Mucosa of stomach (tissue), 1 donor: ENCODE measurements at regions not wholly inside any gene's neighbourhood (a gene's known extent, or its start where the extent isn't known, plus 50 kb on each side); places are given as distances from the start of the nearest gene placed in this dataset.

Experiments
- H3K27me3 ChIP-seq: one replicate; pipeline ENCODE4 v1.7.0; 2013; ENCODE audit warnings: mild to moderate bottlenecking, low read length; ENCODE audit not compliant: control insufficient read depth, insufficient read depth
- H3K36me3 ChIP-seq: one replicate; pipeline ENCODE4 v1.7.0; 2013; ENCODE audit warnings: low read length; ENCODE audit not compliant: control insufficient read depth, insufficient read depth
- H3K4me1 ChIP-seq: one replicate; pipeline ENCODE4 v1.7.0; 2013; ENCODE audit warnings: mild to moderate bottlenecking, low read length; ENCODE audit not compliant: control insufficient read depth, insufficient read depth
- H3K4me3 ChIP-seq: one replicate; pipeline ENCODE4 v1.7.0; 2013; ENCODE audit warnings: low read length
- H3K9ac ChIP-seq: one replicate; pipeline ENCODE4 v1.7.0; 2013; ENCODE audit warnings: mild to moderate bottlenecking, low read length, moderate library complexity
- H3K9me3 ChIP-seq: one replicate; pipeline ENCODE4 v1.7.0; 2013; ENCODE audit warnings: mild to moderate bottlenecking, low read length, moderate library complexity; ENCODE audit not compliant: control insufficient read depth
- donor health status: Pancreatic carcinoma.

DNA sequence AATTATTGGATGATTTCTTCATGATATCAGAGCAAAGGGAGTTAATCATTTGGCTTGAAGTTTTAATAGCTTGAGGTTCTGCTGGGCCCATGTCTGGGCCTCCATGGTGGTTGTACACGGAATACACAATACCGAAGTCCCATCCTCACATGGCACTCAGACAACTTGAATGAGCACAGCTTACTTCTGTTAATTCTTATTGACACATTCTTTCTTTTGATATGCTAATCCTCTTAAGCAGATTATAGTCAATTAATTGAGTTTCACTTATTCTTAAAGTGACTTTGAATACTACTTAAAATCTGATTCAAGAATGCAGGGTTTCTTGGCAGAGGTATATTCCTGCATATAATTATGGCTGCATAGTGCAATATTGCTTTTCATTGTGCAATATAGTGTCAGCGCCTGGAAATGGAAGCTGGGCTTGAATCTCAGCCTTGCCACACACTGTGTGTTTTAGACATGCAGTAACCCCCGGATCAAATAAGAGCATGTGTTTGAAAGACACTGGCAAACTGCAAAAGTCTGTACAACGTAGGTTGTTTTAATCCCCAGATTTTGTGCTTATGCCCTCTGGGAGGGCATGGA, 543.5 kb upstream of the ADARB2 start:
- no peaks in the 10 kb centered on the region for H3K4me1 ChIP-seq
- H3K36me3 ChIP-seq, result no peaks in the 10 kb centered on the region
- no peak overlapping the region for H3K4me3 ChIP-seq
- H3K9ac ChIP-seq, result no peak overlapping the region
- no peaks in the 10 kb centered on the region for H3K9me3 ChIP-seq
- H3K27me3 ChIP-seq, result no peaks in the 10 kb centered on the region

DNA sequence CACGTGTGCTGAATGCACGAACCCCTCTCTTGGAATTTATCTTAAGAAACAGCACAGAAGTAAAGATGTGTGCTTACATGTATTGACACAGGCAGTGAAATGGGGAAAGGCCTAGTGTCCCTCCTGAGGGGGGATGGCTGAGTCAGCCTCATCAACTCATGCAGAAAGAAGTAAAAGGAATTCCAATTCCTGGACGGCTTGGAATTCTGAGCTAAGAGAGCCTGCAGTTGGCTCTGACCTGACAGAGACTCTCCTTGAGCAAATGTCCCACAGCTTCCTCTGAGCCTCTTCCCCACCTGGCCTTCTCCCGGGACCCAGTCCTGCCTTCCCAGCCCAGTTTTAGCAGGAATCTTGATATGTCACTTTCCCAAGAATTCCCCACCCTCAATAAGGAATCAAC, 542.4 kb upstream of the ADARB2 start:
- H3K4me1 ChIP-seq, result no peaks in the 10 kb centered on the region
- no peak overlapping the region for H3K9ac ChIP-seq
- H3K9me3 ChIP-seq, result no peaks in the 10 kb centered on the region
- no peaks in the 10 kb centered on the region for H3K27me3 ChIP-seq
- no peak overlapping the region for H3K4me3 ChIP-seq
- no peaks in the 10 kb centered on the region for H3K36me3 ChIP-seq

DNA sequence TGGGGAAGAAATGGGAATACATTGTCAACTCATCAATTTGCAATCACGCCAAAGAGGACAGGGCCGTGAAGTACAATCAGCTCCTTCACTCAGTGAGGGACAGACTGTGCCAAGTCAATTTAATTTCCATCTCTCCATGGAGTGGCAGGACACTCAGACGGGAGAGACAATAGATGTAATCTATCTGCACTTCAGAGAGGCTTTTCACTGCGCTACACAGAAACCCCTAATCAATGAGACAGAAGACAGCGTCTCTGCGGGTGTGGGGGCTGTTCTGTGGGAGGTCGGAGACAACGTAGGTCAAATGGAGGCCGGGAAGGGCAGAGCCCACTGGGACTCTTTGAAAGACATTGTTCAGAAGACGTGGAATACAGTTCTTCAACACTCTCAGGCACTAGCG, 541.0 kb upstream of the ADARB2 start:
- no peaks in the 10 kb centered on the region for H3K4me1 ChIP-seq

DNA sequence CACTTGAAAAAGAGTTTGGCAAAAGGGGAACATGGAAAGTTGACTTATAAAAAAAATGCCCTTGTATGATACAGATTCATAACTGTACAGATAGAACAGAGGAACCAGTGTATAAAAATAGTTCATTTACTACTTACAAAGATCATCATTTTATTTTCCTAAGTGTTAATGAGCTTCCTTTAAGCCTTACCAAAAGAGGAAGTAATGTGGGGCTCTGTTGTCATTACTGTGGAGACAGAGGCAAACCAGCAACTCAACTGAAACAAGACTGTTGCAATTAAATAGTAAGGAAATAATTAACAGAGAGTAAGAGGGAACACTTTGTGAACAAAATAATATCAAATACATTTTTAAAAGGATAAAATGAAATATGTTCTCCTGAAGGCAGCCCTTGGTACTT, 526.2 kb upstream of the ADARB2 start:
- no peak overlapping the region for H3K4me3 ChIP-seq
- H3K9ac ChIP-seq, result no peak overlapping the region
- no peaks in the 10 kb centered on the region for H3K36me3 ChIP-seq
- H3K4me1 ChIP-seq, result no peaks in the 10 kb centered on the region
- H3K27me3 ChIP-seq, result no peaks in the 10 kb centered on the region
- no peaks in the 10 kb centered on the region for H3K9me3 ChIP-seq

More for the DNA sequence above, 541.0 kb upstream of the ADARB2 start:
- no peak overlapping the region for H3K9ac ChIP-seq
- H3K27me3 ChIP-seq, result no peaks in the 10 kb centered on the region
- H3K36me3 ChIP-seq, result no peaks in the 10 kb centered on the region
- no peak overlapping the region for H3K4me3 ChIP-seq
- H3K9me3 ChIP-seq, result no peaks in the 10 kb centered on the region

DNA sequence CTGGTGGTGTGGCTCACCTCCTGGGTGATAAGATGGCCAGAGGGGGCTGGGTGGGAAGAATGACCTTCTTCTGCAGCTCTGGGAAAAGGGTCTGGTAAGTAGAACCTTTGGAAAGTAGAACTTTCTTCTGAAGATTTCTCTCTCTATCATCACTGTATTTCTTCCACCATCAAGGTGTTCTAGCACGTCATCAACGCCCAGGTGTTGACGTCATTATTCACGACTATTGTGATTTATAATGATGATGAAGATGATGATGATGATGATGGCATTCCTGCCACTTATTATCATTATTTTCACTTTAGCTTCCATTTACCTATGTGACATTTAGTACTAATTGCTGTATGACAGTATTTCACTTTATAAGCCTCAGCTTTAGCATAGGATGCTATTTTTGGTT, 525.6 kb upstream of the ADARB2 start:
- Histone ChIP-seq H3K36me3 (no peaks in the 10 kb centered on the region), H3K9ac (no peak overlapping the region), H3K9me3 (no peaks in the 10 kb centered on the region), H3K27me3 (no peaks in the 10 kb centered on the region), H3K4me3 (no peak overlapping the region), H3K4me1 (no peaks in the 10 kb centered on the region)

DNA sequence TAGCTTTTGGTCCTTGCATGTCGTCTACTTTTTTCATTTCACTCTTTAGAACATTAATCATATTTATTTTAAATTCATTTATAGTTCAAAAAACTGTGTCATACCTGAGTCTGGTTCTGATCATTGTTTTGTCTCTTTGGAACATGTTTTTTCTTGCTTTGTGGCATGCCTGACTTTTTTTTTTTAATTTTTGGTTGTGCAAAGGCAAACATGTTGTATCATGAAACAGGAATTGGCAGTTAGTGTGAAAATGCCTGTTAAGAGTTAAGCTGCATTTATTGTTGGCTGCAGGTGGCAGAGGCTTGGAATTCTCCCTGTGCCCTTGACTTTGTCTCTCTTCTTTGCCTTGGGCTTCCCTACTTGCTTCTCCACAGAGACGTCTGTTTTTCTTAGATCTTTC, 525.0 kb upstream of the ADARB2 start:
- H3K36me3 ChIP-seq, result no peaks in the 10 kb centered on the region
- no peaks in the 10 kb centered on the region for H3K4me1 ChIP-seq
- no peaks in the 10 kb centered on the region for H3K27me3 ChIP-seq
- no peaks in the 10 kb centered on the region for H3K9me3 ChIP-seq
- H3K4me3 ChIP-seq, result no peak overlapping the region
- H3K9ac ChIP-seq, result no peak overlapping the region

DNA sequence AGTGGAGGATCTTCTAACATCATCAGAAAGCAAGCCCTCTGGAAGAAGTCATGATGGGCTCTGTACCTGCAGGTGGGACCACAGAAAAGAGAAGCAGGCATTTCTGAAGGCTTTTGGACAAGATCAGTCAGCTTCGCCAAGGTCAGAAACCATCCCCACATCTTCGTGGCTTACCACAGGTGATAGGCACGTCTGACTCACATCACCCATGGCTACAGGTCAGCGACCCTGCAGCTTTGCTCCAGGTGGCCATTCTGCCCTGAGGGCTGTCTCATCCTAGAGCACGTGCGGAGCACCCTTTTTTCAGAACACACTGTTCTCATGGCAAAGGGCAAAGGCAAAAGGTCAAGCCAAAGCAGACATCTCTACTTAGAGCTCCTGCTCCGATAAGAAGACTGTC, 518.9 kb upstream of the ADARB2 start:
- Histone ChIP-seq H3K27me3 (no peaks in the 10 kb centered on the region), H3K36me3 (no peaks in the 10 kb centered on the region), H3K4me3 (no peak overlapping the region), H3K9ac (no peak overlapping the region), H3K9me3 (no peaks in the 10 kb centered on the region), H3K4me1 (no peaks in the 10 kb centered on the region)

DNA sequence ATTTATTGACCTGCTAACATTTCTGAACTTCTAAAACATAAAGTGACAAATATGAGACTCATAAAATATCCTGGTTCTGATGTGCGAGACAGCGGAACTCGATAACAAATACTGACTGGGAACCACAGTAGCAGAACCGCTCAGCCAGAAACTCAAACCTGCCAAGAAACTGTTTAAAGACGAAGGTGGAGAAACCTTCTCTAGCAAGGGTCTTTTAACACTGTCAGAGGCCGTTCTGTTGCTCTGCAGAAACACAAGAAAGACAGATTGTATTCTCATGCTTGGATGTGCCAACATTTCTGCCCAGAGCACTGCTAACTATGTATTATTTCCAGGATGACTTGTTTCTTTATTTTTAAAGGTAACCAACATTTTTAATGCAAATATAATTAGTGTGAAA, 514.8 kb upstream of the ADARB2 start:
- Histone ChIP-seq H3K36me3 (no peaks in the 10 kb centered on the region), H3K27me3 (no peaks in the 10 kb centered on the region), H3K9ac (no peak overlapping the region), H3K4me1 (no peaks in the 10 kb centered on the region), H3K4me3 (no peak overlapping the region), H3K9me3 (no peaks in the 10 kb centered on the region)

DNA sequence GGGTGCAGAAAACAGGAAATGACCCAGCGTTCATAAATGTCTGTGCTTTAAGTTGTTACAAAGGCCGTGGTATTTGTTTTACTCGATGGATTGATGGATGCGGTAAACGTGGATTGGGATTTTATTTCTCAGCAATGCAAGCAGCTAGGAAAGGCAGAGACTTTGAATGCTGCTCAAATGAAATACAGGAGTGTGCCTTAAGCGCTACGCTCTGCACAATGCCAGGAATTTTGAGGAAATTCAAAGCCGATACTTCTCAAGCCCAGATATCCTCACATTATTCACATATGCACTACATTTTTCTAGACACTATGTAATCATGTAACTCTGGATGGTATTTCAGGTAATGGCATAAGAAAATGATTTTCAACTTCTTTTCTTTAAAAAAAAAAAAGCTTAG, 514.3 kb upstream of the ADARB2 start:
- Histone ChIP-seq H3K4me3 (no peak overlapping the region), H3K9ac (no peak overlapping the region), H3K4me1 (no peaks in the 10 kb centered on the region), H3K36me3 (no peaks in the 10 kb centered on the region), H3K9me3 (no peaks in the 10 kb centered on the region), H3K27me3 (no peaks in the 10 kb centered on the region)

DNA sequence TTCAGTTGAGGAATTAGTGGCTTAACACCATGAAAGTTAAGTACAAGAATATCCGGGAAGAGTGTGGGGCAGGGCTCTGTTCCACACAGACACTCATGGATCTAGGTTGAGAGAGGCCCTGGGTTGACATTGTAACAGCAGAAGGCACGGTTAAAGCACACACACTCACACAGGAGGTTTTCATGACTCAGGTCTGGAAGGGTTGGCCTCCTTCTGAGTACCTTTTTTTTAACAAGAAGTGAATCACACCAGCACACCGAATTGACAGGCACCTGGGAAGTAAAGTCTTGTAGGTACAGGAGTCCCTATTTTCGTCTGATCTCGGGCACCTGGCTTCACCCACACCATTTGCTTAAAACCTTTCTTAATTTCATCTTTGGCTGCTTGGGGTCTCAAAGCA, 509.4 kb upstream of the ADARB2 start:
- no peaks in the 10 kb centered on the region for H3K4me1 ChIP-seq
- H3K4me3 ChIP-seq, result no peak overlapping the region
- H3K9ac ChIP-seq, result no peak overlapping the region
- H3K9me3 ChIP-seq, result no peaks in the 10 kb centered on the region
- H3K36me3 ChIP-seq, result no peaks in the 10 kb centered on the region
- H3K27me3 ChIP-seq, result no peaks in the 10 kb centered on the region

DNA sequence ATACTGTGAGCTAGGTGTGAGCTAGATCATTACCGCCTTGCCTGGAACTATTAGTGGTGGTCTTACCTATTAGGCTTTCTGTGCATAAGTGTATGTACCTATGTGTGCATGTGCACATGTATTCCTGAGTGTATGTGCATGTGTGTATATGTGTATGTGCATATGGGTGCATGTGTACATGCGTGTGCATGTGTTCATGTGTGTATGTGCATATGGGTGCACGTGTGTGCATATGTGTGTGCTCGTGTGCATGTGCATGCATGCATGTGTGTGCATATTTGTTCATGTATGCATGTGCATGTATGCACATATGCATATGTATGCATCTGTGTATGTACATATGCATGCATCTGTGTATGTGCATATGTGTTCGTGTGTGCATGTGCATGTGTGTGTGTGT, 508.3 kb upstream of the ADARB2 start:
- no peak overlapping the region for H3K4me3 ChIP-seq
- H3K27me3 ChIP-seq, result no peaks in the 10 kb centered on the region
- H3K36me3 ChIP-seq, result no peaks in the 10 kb centered on the region
- H3K4me1 ChIP-seq, result no peaks in the 10 kb centered on the region
- H3K9me3 ChIP-seq, result no peaks in the 10 kb centered on the region
- no peak overlapping the region for H3K9ac ChIP-seq

DNA sequence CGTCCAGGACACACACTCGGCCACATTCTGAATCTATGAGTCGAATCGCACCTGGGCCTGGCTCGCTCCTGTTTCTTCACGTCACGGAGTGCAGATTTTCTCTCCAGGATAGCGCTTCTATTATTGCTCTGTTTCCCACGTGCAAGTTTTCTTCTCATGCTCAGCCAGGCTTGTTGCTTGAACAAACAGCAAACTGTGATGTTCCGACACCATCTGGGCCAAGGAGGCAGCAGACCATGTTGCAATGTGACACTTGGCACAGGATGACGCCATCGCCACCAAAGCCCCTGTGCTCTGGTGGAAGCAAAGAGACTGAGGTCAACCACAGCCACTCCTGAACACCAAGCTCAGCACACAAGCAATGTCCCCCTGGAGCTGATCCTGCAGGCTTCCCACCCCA, 507.1 kb upstream of the ADARB2 start:
- H3K36me3 ChIP-seq, result no peaks in the 10 kb centered on the region
- H3K27me3 ChIP-seq, result no peaks in the 10 kb centered on the region
- H3K4me1 ChIP-seq, result no peaks in the 10 kb centered on the region
- H3K9ac ChIP-seq, result no peak overlapping the region
- H3K4me3 ChIP-seq, result no peak overlapping the region
- H3K9me3 ChIP-seq, result no peaks in the 10 kb centered on the region

DNA sequence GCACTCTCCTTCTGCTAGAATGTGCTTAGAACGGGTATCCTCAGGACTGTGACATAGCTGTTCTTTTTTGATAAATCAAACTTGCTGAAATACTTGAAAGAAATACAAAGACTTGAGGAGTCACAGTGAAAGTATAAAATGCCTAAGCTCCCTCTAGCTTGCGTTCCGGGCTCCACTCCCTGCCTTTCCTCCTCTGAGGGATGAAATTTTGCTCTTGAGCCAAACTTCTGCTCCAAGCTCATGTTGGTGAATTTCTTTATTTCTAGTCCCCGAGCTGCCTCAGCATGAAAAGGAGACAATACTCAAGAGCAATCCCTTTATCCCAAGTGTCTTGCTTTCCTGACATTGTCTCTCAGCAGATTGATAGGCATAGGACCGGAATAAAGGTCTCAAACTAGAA, 499.6 kb upstream of the ADARB2 start:
- no peak overlapping the region for H3K9ac ChIP-seq
- H3K27me3 ChIP-seq, result no peaks in the 10 kb centered on the region
- no peaks in the 10 kb centered on the region for H3K4me1 ChIP-seq
- no peak overlapping the region for H3K4me3 ChIP-seq
- no peaks in the 10 kb centered on the region for H3K36me3 ChIP-seq
- H3K9me3 ChIP-seq, result no peaks in the 10 kb centered on the region
